Liver (tissue), 7 donors: ENCODE measurements at regions not wholly inside any gene's neighbourhood (a gene's known extent, or its start where the extent isn't known, plus 50 kb on each side); places are given as distances from the start of the nearest gene placed in this dataset.

Source experiments
- DNase-seq: peaks from one replicate; pipeline ENCODE4 v3.0.0-alpha.2; 2017; ENCODE audit warnings: low spot score
- H3K27ac ChIP-seq, 2 donors: one replicate each; pipeline ENCODE4 v1.7.0; 2013; ENCODE audit warnings: inconsistent platforms in 2 of 2, low read length in 2 of 2, control low read depth in 1 of 2, low read depth in 1 of 2, mild to moderate bottlenecking in 1 of 2
- H3K27me3 ChIP-seq, 4 donors: one replicate each; pipeline versions ENCODE4 v1.6.1 to v1.7.0; 2013; ENCODE audit warnings: low read length in 3 of 4, inconsistent platforms in 1 of 4, mild to moderate bottlenecking in 1 of 4, moderate library complexity in 1 of 4; ENCODE audit not compliant: control insufficient read depth in 4 of 4, insufficient read depth in 4 of 4
- H3K36me3 ChIP-seq, 4 donors: one replicate each; pipeline versions ENCODE4 v1.6.1 to v1.7.0; 2013; ENCODE audit warnings: low read length in 3 of 4, mild to moderate bottlenecking in 3 of 4, low read depth in 1 of 4, moderate library complexity in 1 of 4; ENCODE audit not compliant: control insufficient read depth in 4 of 4, insufficient read depth in 3 of 4
- H3K4me1 ChIP-seq, 4 donors: one replicate each; pipeline versions ENCODE4 v1.6.1 to v1.7.0; 2013; ENCODE audit warnings: low read length in 3 of 4, mild to moderate bottlenecking in 3 of 4, moderate library complexity in 1 of 4; ENCODE audit not compliant: control insufficient read depth in 4 of 4, insufficient read depth in 4 of 4
- H3K4me3 ChIP-seq, 3 donors: one replicate each; pipeline versions ENCODE4 v1.6.1 to v1.7.0; 2013; ENCODE audit warnings: low read length in 3 of 3, control low read depth in 1 of 3, low read depth in 1 of 3, mild to moderate bottlenecking in 1 of 3
- H3K9ac ChIP-seq, 2 donors: one replicate each; pipeline ENCODE4 v1.7.0; 2013; ENCODE audit warnings: low read length in 2 of 2, mild to moderate bottlenecking in 2 of 2, moderate library complexity in 2 of 2, control low read depth in 1 of 2, low read depth in 1 of 2
- H3K9me3 ChIP-seq, 4 donors: one replicate each; pipeline versions ENCODE4 v1.6.1 to v1.7.0; 2013; ENCODE audit warnings: low read length in 3 of 4; ENCODE audit not compliant: control insufficient read depth in 4 of 4
- FOXA1 ChIP-seq: IDR thresholded peaks from 2 replicates; pipeline ENCODE4 v1.6.1; 2016; ENCODE audit warnings: antibody characterized with exemption
- GABPA ChIP-seq, 2 donors: IDR thresholded peaks in 1 of 2; conservative IDR thresholded peaks in 1 of 2; 2 replicates each; pipeline ENCODE4 v1.6.1; 2016; ENCODE audit warnings: antibody characterized with exemption in 2 of 2, mild to moderate bottlenecking in 1 of 2, moderate library complexity in 1 of 2
- HNF4A ChIP-seq, 2 donors: conservative IDR thresholded peaks; 2 replicates each; pipeline ENCODE4 v1.6.1; 2016; ENCODE audit warnings: antibody characterized with exemption in 2 of 2, mild to moderate bottlenecking in 2 of 2
- JUND ChIP-seq, 2 donors: IDR thresholded peaks; 2 replicates each; pipeline ENCODE4 v1.6.1; 2016; ENCODE audit warnings: antibody characterized with exemption in 2 of 2
- RAD21 ChIP-seq, 2 donors: IDR thresholded peaks; 2 replicates each; pipeline ENCODE4 v1.6.1; 2016; ENCODE audit warnings: antibody characterized with exemption in 2 of 2, mild to moderate bottlenecking in 2 of 2
- RXRA ChIP-seq, 2 donors: IDR thresholded peaks; 2 replicates each; pipeline ENCODE4 v1.6.1; 2017 to 2018; ENCODE audit warnings: antibody characterized with exemption in 2 of 2, mild to moderate bottlenecking in 1 of 2
- TAF1 ChIP-seq: conservative IDR thresholded peaks from 2 replicates; pipeline ENCODE4 v1.6.1; 2016; ENCODE audit warnings: antibody characterized with exemption, mild to moderate bottlenecking
- YY1 ChIP-seq: IDR thresholded peaks from 2 replicates; pipeline ENCODE4 v1.6.1; 2016; ENCODE audit warnings: antibody characterized with exemption, mild to moderate bottlenecking
- WGBS: extraction: QIAGEN DNeasy Blood & Tissue Kit; methylation state at CpG from one replicate; pipeline ENCODE4 v1.1.7; 2013; 5-methylcytosine and 5-hydroxymethylcytosine counted together
- TF ChIP-seq, protein P1 (sequence below): IDR thresholded peaks from 2 replicates; pipeline ENCODE4 v1.6.1; 2016; ENCODE audit warnings: antibody characterized with exemption
- TF ChIP-seq, protein P2 (sequence below): IDR thresholded peaks from 2 replicates; pipeline ENCODE4 v1.6.1; 2016; ENCODE audit warnings: antibody characterized with exemption
- TF ChIP-seq, protein P3 (sequence below): IDR thresholded peaks from 2 replicates; pipeline ENCODE4 v1.6.1; 2016; ENCODE audit warnings: antibody characterized with exemption, mild to moderate bottlenecking
- donor health status: healthy.
- donor health status: healthy.
- donor health status: healthy.
- donor health status: healthy.

DNA sequence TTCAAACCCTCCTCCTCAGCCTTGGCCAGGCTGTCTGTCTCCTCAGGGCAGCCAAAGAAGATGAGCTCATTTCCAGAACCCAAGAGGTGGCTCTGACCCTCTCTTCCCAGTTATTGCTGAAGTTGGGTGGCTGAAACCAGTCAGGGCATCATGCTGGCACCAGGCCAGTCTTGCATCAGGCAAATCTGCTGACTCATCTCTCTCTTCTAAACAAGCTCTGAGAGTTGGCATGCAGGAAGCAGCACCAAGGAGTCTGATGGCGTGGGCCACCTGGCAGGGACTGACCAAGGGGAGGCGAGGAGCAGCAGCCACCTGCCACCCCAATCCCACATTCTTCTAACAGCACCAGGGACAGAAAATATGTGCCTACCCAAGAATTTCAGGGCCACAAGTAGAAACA is 104.8 kb upstream of the ATP1A1 start:
- Histone ChIP-seq H3K27ac (no peak overlapping the region), H3K27me3 (no peaks in the 10 kb centered on the region), H3K4me3 (no peak overlapping the region), H3K9me3 (no peaks in the 10 kb centered on the region), H3K4me1 (peaks cover 0 to 12% (median 6%) of the 10 kb centered on the region in 4 donors), H3K9ac (no peak overlapping the region), H3K36me3 (no peaks in the 10 kb centered on the region)
- TF ChIP-seq, protein P1, sequence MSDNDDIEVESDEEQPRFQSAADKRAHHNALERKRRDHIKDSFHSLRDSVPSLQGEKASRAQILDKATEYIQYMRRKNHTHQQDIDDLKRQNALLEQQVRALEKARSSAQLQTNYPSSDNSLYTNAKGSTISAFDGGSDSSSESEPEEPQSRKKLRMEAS: no peak
- TF ChIP-seq, protein P2, sequence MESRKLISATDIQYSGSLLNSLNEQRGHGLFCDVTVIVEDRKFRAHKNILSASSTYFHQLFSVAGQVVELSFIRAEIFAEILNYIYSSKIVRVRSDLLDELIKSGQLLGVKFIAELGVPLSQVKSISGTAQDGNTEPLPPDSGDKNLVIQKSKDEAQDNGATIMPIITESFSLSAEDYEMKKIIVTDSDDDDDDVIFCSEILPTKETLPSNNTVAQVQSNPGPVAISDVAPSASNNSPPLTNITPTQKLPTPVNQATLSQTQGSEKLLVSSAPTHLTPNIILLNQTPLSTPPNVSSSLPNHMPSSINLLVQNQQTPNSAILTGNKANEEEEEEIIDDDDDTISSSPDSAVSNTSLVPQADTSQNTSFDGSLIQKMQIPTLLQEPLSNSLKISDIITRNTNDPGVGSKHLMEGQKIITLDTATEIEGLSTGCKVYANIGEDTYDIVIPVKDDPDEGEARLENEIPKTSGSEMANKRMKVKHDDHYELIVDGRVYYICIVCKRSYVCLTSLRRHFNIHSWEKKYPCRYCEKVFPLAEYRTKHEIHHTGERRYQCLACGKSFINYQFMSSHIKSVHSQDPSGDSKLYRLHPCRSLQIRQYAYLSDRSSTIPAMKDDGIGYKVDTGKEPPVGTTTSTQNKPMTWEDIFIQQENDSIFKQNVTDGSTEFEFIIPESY: no peak
- TF ChIP-seq HNF4A (conservative IDR thresholded peaks at IDR 0.05) (peak in 1 of 2 donors; percentile 47), FOXA1 (peak; percentile 47), RAD21 (IDR thresholded peaks at IDR 0.05) (peak; percentile 21 to 38), YY1 (peak; percentile 35), RXRA (IDR thresholded peaks at IDR 0.05) (peak in 1 of 2 donors; percentile 64), JUND (IDR thresholded peaks at IDR 0.05) (peak in 1 of 2 donors; percentile 56)
- TF ChIP-seq, protein P3, sequence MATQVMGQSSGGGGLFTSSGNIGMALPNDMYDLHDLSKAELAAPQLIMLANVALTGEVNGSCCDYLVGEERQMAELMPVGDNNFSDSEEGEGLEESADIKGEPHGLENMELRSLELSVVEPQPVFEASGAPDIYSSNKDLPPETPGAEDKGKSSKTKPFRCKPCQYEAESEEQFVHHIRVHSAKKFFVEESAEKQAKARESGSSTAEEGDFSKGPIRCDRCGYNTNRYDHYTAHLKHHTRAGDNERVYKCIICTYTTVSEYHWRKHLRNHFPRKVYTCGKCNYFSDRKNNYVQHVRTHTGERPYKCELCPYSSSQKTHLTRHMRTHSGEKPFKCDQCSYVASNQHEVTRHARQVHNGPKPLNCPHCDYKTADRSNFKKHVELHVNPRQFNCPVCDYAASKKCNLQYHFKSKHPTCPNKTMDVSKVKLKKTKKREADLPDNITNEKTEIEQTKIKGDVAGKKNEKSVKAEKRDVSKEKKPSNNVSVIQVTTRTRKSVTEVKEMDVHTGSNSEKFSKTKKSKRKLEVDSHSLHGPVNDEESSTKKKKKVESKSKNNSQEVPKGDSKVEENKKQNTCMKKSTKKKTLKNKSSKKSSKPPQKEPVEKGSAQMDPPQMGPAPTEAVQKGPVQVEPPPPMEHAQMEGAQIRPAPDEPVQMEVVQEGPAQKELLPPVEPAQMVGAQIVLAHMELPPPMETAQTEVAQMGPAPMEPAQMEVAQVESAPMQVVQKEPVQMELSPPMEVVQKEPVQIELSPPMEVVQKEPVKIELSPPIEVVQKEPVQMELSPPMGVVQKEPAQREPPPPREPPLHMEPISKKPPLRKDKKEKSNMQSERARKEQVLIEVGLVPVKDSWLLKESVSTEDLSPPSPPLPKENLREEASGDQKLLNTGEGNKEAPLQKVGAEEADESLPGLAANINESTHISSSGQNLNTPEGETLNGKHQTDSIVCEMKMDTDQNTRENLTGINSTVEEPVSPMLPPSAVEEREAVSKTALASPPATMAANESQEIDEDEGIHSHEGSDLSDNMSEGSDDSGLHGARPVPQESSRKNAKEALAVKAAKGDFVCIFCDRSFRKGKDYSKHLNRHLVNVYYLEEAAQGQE: no peak
- DNase-seq: no peak
- 42% methylated on average over 2 of the region's 2 CpGs for WGBS

DNA sequence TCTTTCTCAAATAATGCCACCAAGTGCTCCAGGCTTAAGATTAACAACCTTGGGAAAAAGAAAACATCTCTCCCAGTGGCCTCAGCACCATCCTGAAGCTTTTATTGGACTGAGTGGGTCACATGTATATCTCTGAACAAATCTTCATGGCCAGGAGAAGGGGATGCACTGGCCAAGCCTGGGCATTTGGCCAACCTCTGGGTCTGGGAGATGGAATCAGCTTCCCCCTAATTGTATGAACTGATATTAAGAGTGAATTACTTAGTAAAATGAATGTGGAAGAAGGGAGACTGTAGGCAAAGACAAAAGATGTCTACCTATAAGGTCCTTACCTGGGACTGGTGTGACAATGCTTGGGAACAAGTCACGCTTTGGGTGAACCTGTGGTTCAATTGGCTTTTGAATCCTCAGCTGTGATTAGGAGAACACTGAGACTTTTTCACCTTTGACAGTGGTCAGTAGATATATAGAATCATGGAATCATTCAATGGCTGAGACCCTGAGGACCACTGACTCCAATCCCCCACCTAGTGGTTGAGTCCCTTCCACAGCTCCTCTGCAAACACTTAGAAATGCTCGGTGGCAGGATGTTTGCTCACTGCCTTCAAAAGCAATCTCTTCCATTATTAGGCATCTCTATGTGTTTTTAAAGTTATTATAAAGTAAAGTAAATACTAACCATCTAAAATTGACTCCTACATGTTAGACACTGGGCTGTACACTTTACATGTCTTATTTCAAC is 102.6 kb upstream of the ATP1A1 start:
- WGBS: 85% methylated on average over 2 of the region's 2 CpGs
- DNase-seq: no peak
- Histone ChIP-seq H3K4me1 (peaks cover 0 to 23% (median 11%) of the 10 kb centered on the region in 4 donors), H3K9ac (no peak overlapping the region), H3K9me3 (no peaks in the 10 kb centered on the region), H3K27ac (no peak overlapping the region), H3K36me3 (no peaks in the 10 kb centered on the region), H3K27me3 (no peaks in the 10 kb centered on the region), H3K4me3 (no peak overlapping the region)
- TF ChIP-seq GABPA (IDR thresholded peaks at IDR 0.05 in 1 of 2, conservative IDR thresholded peaks at IDR 0.05 in 1 of 2) (no peak), FOXA1 (no peak), TAF1 (no peak)
